KOPT-K1 (cell line): ENCODE measurements at regions not wholly inside any gene's neighbourhood (a gene's known extent, or its start where the extent isn't known, plus 50 kb on each side); places are given as distances from the start of the nearest gene placed in this dataset.
A peak's percentile ranks its signal among the peaks of the same experiment; 100 is the strongest.
"Not testable (repeated sequence)": the region's sequence is repeated elsewhere in the genome, so short reads cannot be mapped to it uniquely, and the experiment has no call there.

ENCODE experiments used
- H3K27ac ChIP-seq: fragments of 200-600 bp; sonication (generic); 2 replicates; pipeline ENCODE4 v1.5.1; 2016; ENCODE audit warnings: antibody characterized with exemption, mild to moderate bottlenecking, low read depth, low read length; ENCODE audit not compliant: poor library complexity, severe bottlenecking
- H3K36me3 ChIP-seq: fragments of 200-600 bp; sonication (generic); 2 replicates; pipeline ENCODE4 v1.5.1; 2017; ENCODE audit warnings: antibody characterized with exemption, mild to moderate bottlenecking, low read length, moderate library complexity; ENCODE audit not compliant: insufficient read depth
- H3K9me3 ChIP-seq: fragments of 200-600 bp; sonication (generic); 2 replicates; pipeline ENCODE4 v1.5.1; 2017; ENCODE audit warnings: antibody characterized with exemption, low read length, mild to moderate bottlenecking; ENCODE audit not compliant: insufficient read depth, poor library complexity, severe bottlenecking

DNA sequence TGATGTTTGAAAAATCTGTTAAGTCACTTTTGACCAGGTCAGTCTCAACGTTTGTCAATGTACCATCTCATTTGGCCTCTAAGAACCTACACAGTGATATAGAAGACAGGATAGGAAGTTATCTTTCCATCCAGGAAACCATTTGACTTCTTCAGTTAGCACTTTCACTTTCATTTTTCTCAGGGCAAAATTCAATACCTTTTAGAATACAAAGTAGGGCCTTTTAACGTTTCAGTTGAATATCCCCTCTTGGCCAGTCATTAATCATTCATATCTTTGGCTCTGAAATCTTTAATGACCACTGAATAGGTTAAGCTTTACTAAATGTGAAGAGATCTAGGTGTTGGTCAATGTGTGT is 101.1 kb upstream of the GNAQ start:
- no peaks in the 10 kb centered on the region for H3K36me3 ChIP-seq
- peak overlapping the region; percentile 61 for H3K27ac ChIP-seq
- no peaks in the 10 kb centered on the region for H3K9me3 ChIP-seq

- Histone ChIP-seq H3K36me3 (no peaks in the 10 kb centered on the region), H3K27ac (peak overlapping the region; percentile 61), H3K9me3 (no peaks in the 10 kb centered on the region)
These were observed 100.5 kb upstream of the GNAQ start for GRCh38 chr9:78131969-78132700.

- Histone ChIP-seq H3K9me3 (no peaks in the 10 kb centered on the region), H3K27ac (no peak overlapping the region), H3K36me3 (no peaks in the 10 kb centered on the region)
These were observed 99.2 kb upstream of the GNAQ start for GRCh38 chr9:78130853-78131252.

GRCh38 chr9:78130004-78130403 is 98.4 kb upstream of the GNAQ start:
- no peaks in the 10 kb centered on the region for H3K36me3 ChIP-seq
- H3K9me3 ChIP-seq, result no peaks in the 10 kb centered on the region
- H3K27ac ChIP-seq, result no peak overlapping the region

DNA sequence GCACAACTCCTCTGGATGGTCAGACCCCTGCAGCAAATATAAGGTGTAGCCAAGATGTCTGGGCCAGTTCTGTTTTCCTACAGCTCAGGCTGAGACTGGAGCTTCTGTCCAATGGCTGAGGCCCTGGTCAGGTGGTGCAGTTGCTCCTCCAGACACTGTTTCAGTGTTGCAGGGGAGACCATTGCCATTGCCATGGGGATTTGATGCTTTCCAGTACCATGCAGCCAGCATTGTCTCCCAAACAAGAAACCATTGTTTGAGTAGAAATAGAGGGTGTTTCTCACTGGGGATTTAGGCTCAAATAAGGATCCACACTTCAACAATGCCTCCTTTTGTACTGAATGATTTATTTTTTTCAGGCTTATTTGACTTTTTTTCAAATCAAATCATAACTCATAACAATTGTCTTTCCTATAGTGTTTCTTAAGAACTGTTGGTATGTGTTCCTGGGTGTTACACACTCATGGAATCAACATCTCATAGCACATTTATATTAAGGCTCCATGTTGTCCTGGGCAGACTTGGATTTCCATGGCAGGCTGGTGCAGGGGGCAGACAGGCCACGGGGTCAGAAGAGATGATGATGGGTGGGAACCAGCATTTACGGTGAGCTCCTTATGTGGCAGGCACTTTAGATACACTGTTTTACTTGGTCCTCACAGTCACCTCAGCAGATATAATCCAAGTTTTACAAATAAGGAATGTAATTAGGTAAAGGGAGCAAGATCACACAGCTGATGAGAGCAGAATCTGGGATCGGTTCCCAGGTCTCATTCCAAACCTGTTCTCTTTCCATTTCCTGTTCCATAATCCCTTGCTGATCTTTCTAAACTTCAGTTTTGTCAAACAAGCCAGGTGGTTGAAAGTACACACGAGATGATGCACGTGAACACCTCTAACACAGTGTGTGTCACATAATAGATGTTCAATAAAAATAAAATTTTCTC is 95.9 kb upstream of the GNAQ start:
- H3K27ac ChIP-seq, result no peak overlapping the region
- H3K9me3 ChIP-seq, result no peaks in the 10 kb centered on the region
- no peaks in the 10 kb centered on the region for H3K36me3 ChIP-seq

DNA sequence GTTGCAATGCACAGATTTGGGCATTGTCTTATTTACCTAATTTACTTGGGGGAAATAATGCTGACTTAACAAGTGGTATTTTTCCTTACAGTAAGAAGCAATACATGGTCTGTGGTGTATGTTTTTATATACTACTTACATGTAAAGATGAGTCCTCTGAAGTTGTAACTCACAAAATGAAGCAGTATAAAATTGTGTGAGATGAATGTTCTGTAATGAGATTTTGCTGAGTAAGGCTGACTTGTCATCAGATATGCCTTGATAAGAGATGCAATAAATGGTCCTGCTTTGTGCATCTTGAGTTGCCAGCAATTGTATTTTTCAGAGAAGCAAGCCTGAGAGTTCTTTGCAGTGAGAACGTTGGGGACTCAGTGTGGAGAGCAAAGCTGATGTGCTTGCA is 92.2 kb upstream of the GNAQ start:
- no peaks in the 10 kb centered on the region for H3K9me3 ChIP-seq
- H3K27ac ChIP-seq, result no peak overlapping the region
- no peaks in the 10 kb centered on the region for H3K36me3 ChIP-seq

GRCh38 chr9:78122631-78123030 is 91.0 kb upstream of the GNAQ start:
- Histone ChIP-seq H3K9me3 (no peaks in the 10 kb centered on the region), H3K36me3 (no peaks in the 10 kb centered on the region), H3K27ac (no peak overlapping the region)

GRCh38 chr9:78121488-78121887 is 89.9 kb upstream of the GNAQ start:
- H3K9me3 ChIP-seq, result no peaks in the 10 kb centered on the region
- no peaks in the 10 kb centered on the region for H3K36me3 ChIP-seq
- H3K27ac ChIP-seq, result no peak overlapping the region

GRCh38 chr9:78118742-78119473 is 87.3 kb upstream of the GNAQ start:
- Histone ChIP-seq H3K36me3 (no peaks in the 10 kb centered on the region), H3K27ac (peak overlapping the region; percentile 58), H3K9me3 (no peaks in the 10 kb centered on the region)

DNA sequence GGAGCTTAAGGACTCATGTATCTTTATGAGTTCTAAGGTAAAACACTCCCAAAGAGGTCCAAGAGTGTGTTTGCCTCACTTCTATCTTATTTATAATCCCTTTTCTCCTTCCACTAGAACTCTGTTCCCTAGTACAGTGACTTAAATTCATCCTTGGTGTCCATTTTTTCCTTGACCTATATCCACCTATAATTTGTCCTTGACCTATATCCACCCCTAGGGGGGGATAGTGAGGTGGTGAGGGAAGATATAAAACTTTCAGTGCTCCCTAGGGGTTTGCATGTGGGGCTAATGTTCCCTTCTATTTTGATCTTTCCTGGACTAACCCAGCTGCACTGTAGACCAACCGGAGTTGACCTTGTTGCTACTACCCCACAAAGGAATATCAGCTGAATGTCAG is 83.5 kb upstream of the GNAQ start:
- Histone ChIP-seq H3K9me3 (no peaks in the 10 kb centered on the region), H3K36me3 (no peaks in the 10 kb centered on the region), H3K27ac (no peak overlapping the region)

- H3K36me3 ChIP-seq, result no peaks in the 10 kb centered on the region
- no peak overlapping the region for H3K27ac ChIP-seq
- no peaks in the 10 kb centered on the region for H3K9me3 ChIP-seq
These were observed 83.0 kb upstream of the GNAQ start for GRCh38 chr9:78114581-78114980.

DNA sequence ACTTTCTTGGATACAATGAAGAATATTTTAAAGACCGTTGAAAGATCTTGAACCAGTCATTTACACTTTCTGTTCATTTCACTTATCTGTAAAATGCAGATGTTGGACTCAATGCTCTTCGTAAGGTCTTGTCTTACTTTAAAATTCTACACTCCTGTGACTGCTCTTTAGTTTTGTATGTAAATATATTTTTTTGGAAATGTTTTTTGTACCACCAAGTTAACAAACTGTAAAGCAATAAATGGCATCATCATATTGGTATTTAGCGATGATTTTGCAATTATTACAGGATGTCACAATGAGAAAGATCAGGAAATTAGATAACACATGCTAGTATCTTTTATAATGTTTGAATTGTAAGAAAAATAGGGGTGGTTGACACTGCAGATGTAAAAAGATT is 80.8 kb upstream of the GNAQ start:
- H3K36me3 ChIP-seq, result no peaks in the 10 kb centered on the region
- H3K27ac ChIP-seq, result no peak overlapping the region
- no peaks in the 10 kb centered on the region for H3K9me3 ChIP-seq

GRCh38 chr9:78112004-78112403 is 80.4 kb upstream of the GNAQ start:
- H3K27ac ChIP-seq, result no peak overlapping the region
- H3K36me3 ChIP-seq, result no peaks in the 10 kb centered on the region
- no peaks in the 10 kb centered on the region for H3K9me3 ChIP-seq

DNA sequence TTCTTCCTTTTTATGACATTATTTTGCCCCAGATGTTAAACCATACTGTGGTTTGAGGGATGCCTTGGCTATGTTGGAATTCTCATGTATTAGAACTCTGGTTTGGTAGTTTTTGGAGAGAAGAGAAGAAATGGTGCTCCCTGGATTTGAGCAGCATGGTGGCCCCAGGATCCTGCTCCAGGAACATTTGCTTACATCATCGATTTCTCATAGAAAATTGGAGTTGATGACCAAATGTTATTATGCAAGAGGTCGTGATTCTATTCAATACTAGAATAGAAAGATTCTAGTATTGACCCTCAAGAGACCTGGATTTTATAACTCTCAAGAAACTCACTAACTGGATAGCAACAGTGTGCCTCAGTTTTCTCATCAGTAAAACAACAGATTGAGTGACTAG is 77.5 kb upstream of the GNAQ start:
- no peaks in the 10 kb centered on the region for H3K36me3 ChIP-seq
- no peak overlapping the region for H3K27ac ChIP-seq
- no peaks in the 10 kb centered on the region for H3K9me3 ChIP-seq

DNA sequence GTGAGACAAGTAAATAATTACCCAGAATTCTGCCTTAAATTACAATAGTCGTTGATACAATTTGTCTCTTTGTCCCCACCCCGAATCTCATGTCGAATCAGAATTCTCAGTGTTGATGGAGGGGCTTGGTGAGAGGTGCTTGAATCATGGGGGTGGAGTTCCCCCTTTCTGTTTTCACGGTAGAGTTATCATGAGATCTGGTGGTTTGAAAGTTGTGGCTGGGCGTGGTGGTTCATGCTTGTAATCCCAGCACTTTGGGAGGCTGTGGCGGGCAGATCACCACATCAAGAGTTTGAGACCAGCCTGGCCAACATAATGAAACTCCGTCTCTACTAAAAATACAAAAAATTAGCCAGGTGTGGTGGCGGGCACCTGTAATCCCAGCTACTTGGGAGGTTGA is 75.0 kb upstream of the GNAQ start:
- H3K36me3 ChIP-seq, H3K9me3 ChIP-seq, H3K27ac ChIP-seq: not testable (repeated sequence)
